NB4 (cell line): ENCODE measurements at regions not wholly inside any gene's neighbourhood (a gene's known extent, or its start where the extent isn't known, plus 50 kb on each side); places are given as distances from the start of the nearest gene placed in this dataset.

Experiments
- CTCF ChIP-seq: IDR thresholded peaks from one replicate; pipeline ENCODE4 v1.5.1; 2012; ENCODE audit warnings: low read depth, low read length
- MYC ChIP-seq: IDR thresholded peaks from 2 replicates; pipeline ENCODE4 v1.6.1; 2011; ENCODE audit warnings: low read depth, low read length
- POLR2A ChIP-seq: IDR thresholded peaks from 2 replicates; pipeline ENCODE4 v1.6.1; 2011; ENCODE audit warnings: mild to moderate bottlenecking; ENCODE audit not compliant: insufficient read length; ENCODE audit errors: extremely low read depth

GRCh38 chr10:130424418-130424817 lies 288.2 kb downstream of the GLRX3 start:
- TF ChIP-seq CTCF (no peak), POLR2A (no peak), MYC (no peak)
